Glomerular endothelial cell (primary cell): ENCODE measurements at regions not wholly inside any gene's neighbourhood (a gene's known extent, or its start where the extent isn't known, plus 50 kb on each side); places are given as distances from the start of the nearest gene placed in this dataset.
"Not testable (repeated sequence)": the region's sequence is repeated elsewhere in the genome, so short reads cannot be mapped to it uniquely, and the experiment has no call there.

ENCODE experiments used
- DNase-seq: peaks from one replicate; pipeline ENCODE4 v3.0.0-alpha.2; 2011; ENCODE audit warnings: low read depth, low spot score; ENCODE audit errors: extremely low read depth

GRCh38 chr14:101250948-101251811 is 310.1 kb upstream of the DIO3 start:
- DNase-seq, result no peak

- DNase-seq, result no peak
These were observed 309.4 kb upstream of the DIO3 start for GRCh38 chr14:101251812-101252442.

GRCh38 chr14:101252443-101253214 is 308.7 kb upstream of the DIO3 start:
- DNase-seq, result no peak

- no peak for DNase-seq
These were observed 307.3 kb upstream of the DIO3 start for GRCh38 chr14:101253948-101254347.

GRCh38 chr14:101254805-101255764 is 306.2 kb upstream of the DIO3 start:
- DNase-seq, result no peak

- DNase-seq, result no peak
These were observed 305.6 kb upstream of the DIO3 start for GRCh38 chr14:101255765-101256125.

GRCh38 chr14:101256266-101256665 is 305.0 kb upstream of the DIO3 start:
- no peak for DNase-seq

GRCh38 chr14:101257551-101257950 is 303.7 kb upstream of the DIO3 start:
- DNase-seq, result no peak

GRCh38 chr14:101259748-101260147 is 301.5 kb upstream of the DIO3 start:
- no peak for DNase-seq

GRCh38 chr14:101266441-101266840 is 294.9 kb upstream of the DIO3 start:
- not testable (repeated sequence) for DNase-seq

GRCh38 chr14:101273091-101273490 is 288.2 kb upstream of the DIO3 start:
- no peak for DNase-seq

GRCh38 chr14:101276309-101277091 is 284.8 kb upstream of the DIO3 start:
- peak; percentile 10 for DNase-seq

GRCh38 chr14:101282418-101282817 is 278.9 kb upstream of the DIO3 start:
- no peak for DNase-seq

- no peak for DNase-seq
These were observed 276.6 kb upstream of the DIO3 start for GRCh38 chr14:101284711-101285110.

- DNase-seq, result no peak
These were observed 274.9 kb upstream of the DIO3 start for GRCh38 chr14:101286271-101287018.

GRCh38 chr14:101288436-101289229 is 272.7 kb upstream of the DIO3 start:
- no peak for DNase-seq

- DNase-seq, result no peak
These were observed 272.0 kb upstream of the DIO3 start for GRCh38 chr14:101289230-101289690.

- no peak for DNase-seq
These were observed 271.4 kb upstream of the DIO3 start for GRCh38 chr14:101289911-101290310.
